Stimulated activated memory B cell treated with anti-CD40 and anti-IgM and Interleukin-4, amounts not matched to agents 10 μg/mL and 1 μg/mL and 100 μg/mL, for 72 hours (primary cell): ENCODE measurements at regions not wholly inside any gene's neighbourhood (a gene's known extent, or its start where the extent isn't known, plus 50 kb on each side); places are given as distances from the start of the nearest gene placed in this dataset.

Experiments used
- ATAC-seq: fragments of 150-1000 bp; cut with Tn5 transposase; 2 replicates; pipeline ENCODE4 v1.10.0; 2021
- H3K27ac Mint-ChIP-seq: one replicate; pipeline ENCODE4 v1.8.0; 2022; ENCODE audit warnings: mild to moderate bottlenecking, mixed read lengths
- H3K27me3 Mint-ChIP-seq: one replicate; pipeline ENCODE4 v1.8.0; 2022; ENCODE audit warnings: mixed read lengths
- H3K36me3 Mint-ChIP-seq: one replicate; pipeline ENCODE4 v1.8.0; 2022; ENCODE audit warnings: mixed read lengths
- H3K4me1 Mint-ChIP-seq: one replicate; pipeline ENCODE4 v1.8.0; 2022; ENCODE audit warnings: mixed read lengths
- H3K4me3 Mint-ChIP-seq: one replicate; pipeline ENCODE4 v1.8.0; 2022; ENCODE audit warnings: mild to moderate bottlenecking, moderate library complexity, mixed read lengths
- H3K9me3 Mint-ChIP-seq: one replicate; pipeline ENCODE4 v1.8.0; 2022; ENCODE audit warnings: mixed read lengths

GRCh38 chr6:165071906-165072305 is 237.5 kb downstream of the C6orf118 start:
- Mint-ChIP-seq H3K27me3 (no peaks in the 10 kb centered on the region), H3K4me3 (no peak overlapping the region), H3K4me1 (no peaks in the 10 kb centered on the region), H3K27ac (no peak overlapping the region), H3K36me3 (no peaks in the 10 kb centered on the region), H3K9me3 (no peaks in the 10 kb centered on the region)
- no peak for ATAC-seq

- no peaks in the 10 kb centered on the region for H3K4me1 Mint-ChIP-seq
- H3K36me3 Mint-ChIP-seq: no peaks in the 10 kb centered on the region
- peaks cover 3% of the 10 kb centered on the region for H3K9me3 Mint-ChIP-seq
- no peak for ATAC-seq
- no peak overlapping the region for H3K4me3 Mint-ChIP-seq
- no peaks in the 10 kb centered on the region for H3K27me3 Mint-ChIP-seq
- H3K27ac Mint-ChIP-seq: no peak overlapping the region
Observed at GRCh38 chr6:165060720-165061119, 248.7 kb downstream of the C6orf118 start.

GRCh38 chr6:165059032-165059431 is 250.4 kb downstream of the C6orf118 start:
- H3K27me3 Mint-ChIP-seq: no peaks in the 10 kb centered on the region
- no peaks in the 10 kb centered on the region for H3K36me3 Mint-ChIP-seq
- peaks cover 3% of the 10 kb centered on the region for H3K9me3 Mint-ChIP-seq
- no peak for ATAC-seq
- no peaks in the 10 kb centered on the region for H3K4me1 Mint-ChIP-seq
- no peak overlapping the region for H3K27ac Mint-ChIP-seq
- H3K4me3 Mint-ChIP-seq: no peak overlapping the region

GRCh38 chr6:165056292-165056691 is 253.1 kb downstream of the C6orf118 start:
- no peaks in the 10 kb centered on the region for H3K4me1 Mint-ChIP-seq
- H3K27ac Mint-ChIP-seq: no peak overlapping the region
- H3K27me3 Mint-ChIP-seq: no peaks in the 10 kb centered on the region
- no peaks in the 10 kb centered on the region for H3K36me3 Mint-ChIP-seq
- H3K4me3 Mint-ChIP-seq: no peak overlapping the region
- peaks cover 3% of the 10 kb centered on the region for H3K9me3 Mint-ChIP-seq
- ATAC-seq: no peak

- H3K27me3 Mint-ChIP-seq: no peaks in the 10 kb centered on the region
- no peaks in the 10 kb centered on the region for H3K36me3 Mint-ChIP-seq
- H3K4me3 Mint-ChIP-seq: no peak overlapping the region
- H3K9me3 Mint-ChIP-seq: peaks cover 3% of the 10 kb centered on the region
- H3K27ac Mint-ChIP-seq: no peak overlapping the region
- no peaks in the 10 kb centered on the region for H3K4me1 Mint-ChIP-seq
- no peak for ATAC-seq
Observed at GRCh38 chr6:165055231-165055630, 254.2 kb downstream of the C6orf118 start.

- Mint-ChIP-seq H3K36me3 (no peaks in the 10 kb centered on the region), H3K4me3 (no peak overlapping the region)
- ATAC-seq: no peak
Observed at GRCh38 chr6:165052561-165053480, 256.6 kb downstream of the C6orf118 start.

GRCh38 chr6:165049362-165049761 is 260.0 kb downstream of the C6orf118 start:
- no peaks in the 10 kb centered on the region for H3K4me1 Mint-ChIP-seq
- peaks cover 15% of the 10 kb centered on the region for H3K9me3 Mint-ChIP-seq
- no peak overlapping the region for H3K27ac Mint-ChIP-seq
- no peaks in the 10 kb centered on the region for H3K27me3 Mint-ChIP-seq
- ATAC-seq: no peak
- H3K4me3 Mint-ChIP-seq: no peak overlapping the region
- no peaks in the 10 kb centered on the region for H3K36me3 Mint-ChIP-seq

More at GRCh38 chr6:165052561-165053480, 256.6 kb downstream of the C6orf118 start:
- peaks cover 8% of the 10 kb centered on the region for H3K9me3 Mint-ChIP-seq
- H3K27me3 Mint-ChIP-seq: no peaks in the 10 kb centered on the region
- no peak overlapping the region for H3K27ac Mint-ChIP-seq
- no peaks in the 10 kb centered on the region for H3K4me1 Mint-ChIP-seq

- ATAC-seq: no peak
- no peaks in the 10 kb centered on the region for H3K4me1 Mint-ChIP-seq
- H3K4me3 Mint-ChIP-seq: no peak overlapping the region
- peaks cover 18% of the 10 kb centered on the region for H3K9me3 Mint-ChIP-seq
- no peaks in the 10 kb centered on the region for H3K27me3 Mint-ChIP-seq
- H3K27ac Mint-ChIP-seq: no peak overlapping the region
- H3K36me3 Mint-ChIP-seq: no peaks in the 10 kb centered on the region
Observed at GRCh38 chr6:165047952-165048351, 261.5 kb downstream of the C6orf118 start.

- H3K4me3 Mint-ChIP-seq: no peak overlapping the region
- no peaks in the 10 kb centered on the region for H3K4me1 Mint-ChIP-seq
- no peak overlapping the region for H3K27ac Mint-ChIP-seq
- H3K27me3 Mint-ChIP-seq: no peaks in the 10 kb centered on the region
- peaks cover 19% of the 10 kb centered on the region for H3K9me3 Mint-ChIP-seq
- ATAC-seq: no peak
- H3K36me3 Mint-ChIP-seq: no peaks in the 10 kb centered on the region
Observed at GRCh38 chr6:165045631-165046030, 263.8 kb downstream of the C6orf118 start.

- Mint-ChIP-seq H3K27me3 (no peaks in the 10 kb centered on the region), H3K9me3 (peaks cover 22% of the 10 kb centered on the region), H3K27ac (no peak overlapping the region), H3K4me3 (no peak overlapping the region), H3K4me1 (no peaks in the 10 kb centered on the region), H3K36me3 (no peaks in the 10 kb centered on the region)
- no peak for ATAC-seq
Observed at GRCh38 chr6:165042912-165043311, 266.5 kb downstream of the C6orf118 start.

- H3K27me3 Mint-ChIP-seq: no peaks in the 10 kb centered on the region
Observed at GRCh38 chr6:165040440-165040839, 269.0 kb downstream of the C6orf118 start.

GRCh38 chr6:165034271-165034741 is 275.1 kb downstream of the C6orf118 start:
- no peaks in the 10 kb centered on the region for H3K36me3 Mint-ChIP-seq
- peaks cover 11% of the 10 kb centered on the region for H3K9me3 Mint-ChIP-seq
- peak; percentile 47 for ATAC-seq
- H3K27me3 Mint-ChIP-seq: no peaks in the 10 kb centered on the region
- H3K4me1 Mint-ChIP-seq: no peaks in the 10 kb centered on the region
- no peak overlapping the region for H3K27ac Mint-ChIP-seq
- H3K4me3 Mint-ChIP-seq: no peak overlapping the region

More at GRCh38 chr6:165040440-165040839, 269.0 kb downstream of the C6orf118 start:
- Mint-ChIP-seq H3K27ac (no peak overlapping the region), H3K4me3 (no peak overlapping the region), H3K9me3 (peaks cover 17% of the 10 kb centered on the region), H3K4me1 (no peaks in the 10 kb centered on the region), H3K36me3 (no peaks in the 10 kb centered on the region)
- ATAC-seq: no peak

GRCh38 chr6:165031502-165031901 is 277.9 kb downstream of the C6orf118 start:
- no peak overlapping the region for H3K27ac Mint-ChIP-seq
- no peaks in the 10 kb centered on the region for H3K27me3 Mint-ChIP-seq
- no peak for ATAC-seq
- H3K4me3 Mint-ChIP-seq: no peak overlapping the region
- no peaks in the 10 kb centered on the region for H3K36me3 Mint-ChIP-seq
- no peaks in the 10 kb centered on the region for H3K4me1 Mint-ChIP-seq
- peaks cover 9% of the 10 kb centered on the region for H3K9me3 Mint-ChIP-seq

- no peak for ATAC-seq
- peaks cover 2% of the 10 kb centered on the region for H3K9me3 Mint-ChIP-seq
- no peak overlapping the region for H3K27ac Mint-ChIP-seq
- no peaks in the 10 kb centered on the region for H3K27me3 Mint-ChIP-seq
- no peak overlapping the region for H3K4me3 Mint-ChIP-seq
- H3K4me1 Mint-ChIP-seq: no peaks in the 10 kb centered on the region
- no peaks in the 10 kb centered on the region for H3K36me3 Mint-ChIP-seq
Observed at GRCh38 chr6:165025040-165025439, 284.4 kb downstream of the C6orf118 start.

GRCh38 chr6:165019681-165020080 is 289.7 kb downstream of the C6orf118 start:
- Mint-ChIP-seq H3K27ac (no peak overlapping the region), H3K4me3 (no peak overlapping the region)

GRCh38 chr6:165015676-165016075 is 293.7 kb downstream of the C6orf118 start:
- no peaks in the 10 kb centered on the region for H3K4me1 Mint-ChIP-seq
- no peak overlapping the region for H3K4me3 Mint-ChIP-seq
- H3K27me3 Mint-ChIP-seq: no peaks in the 10 kb centered on the region
- no peaks in the 10 kb centered on the region for H3K36me3 Mint-ChIP-seq
- no peak overlapping the region for H3K27ac Mint-ChIP-seq
- ATAC-seq: no peak
- peaks cover 10% of the 10 kb centered on the region for H3K9me3 Mint-ChIP-seq

More at GRCh38 chr6:165019681-165020080, 289.7 kb downstream of the C6orf118 start:
- no peaks in the 10 kb centered on the region for H3K27me3 Mint-ChIP-seq
- no peak for ATAC-seq
- no peaks in the 10 kb centered on the region for H3K4me1 Mint-ChIP-seq
- no peaks in the 10 kb centered on the region for H3K36me3 Mint-ChIP-seq
- H3K9me3 Mint-ChIP-seq: peaks cover 5% of the 10 kb centered on the region
